CD4-positive, alpha-beta T cell treated with Interleukin-6 for 4 hours (primary cell): ENCODE measurements at regions not wholly inside any gene's neighbourhood (a gene's known extent, or its start where the extent isn't known, plus 50 kb on each side); places are given as distances from the start of the nearest gene placed in this dataset.

ENCODE experiments used
- DNase-seq: peaks from one replicate; pipeline ENCODE4 v3.0.0-alpha.2; 2020; ENCODE audit warnings: mixed read lengths

- no peak for DNase-seq
Observed at GRCh38 chr10:131490991-131491594, 179.6 kb upstream of the TCERG1L start.

- no peak for DNase-seq
Observed at GRCh38 chr10:131492211-131492857, 180.8 kb upstream of the TCERG1L start.

GRCh38 chr10:131493432-131493831 is 181.9 kb upstream of the TCERG1L start:
- no peak for DNase-seq

GRCh38 chr10:131494451-131494850 is 182.9 kb upstream of the TCERG1L start:
- DNase-seq = no peak

GRCh38 chr10:131495224-131495623 is 183.7 kb upstream of the TCERG1L start:
- no peak for DNase-seq

GRCh38 chr10:131495892-131496291 is 184.4 kb upstream of the TCERG1L start:
- no peak for DNase-seq

GRCh38 chr10:131496351-131497052 is 185.0 kb upstream of the TCERG1L start:
- no peak for DNase-seq

- no peak for DNase-seq
Observed at GRCh38 chr10:131499566-131499965, 188.0 kb upstream of the TCERG1L start.

- no peak for DNase-seq
Observed at GRCh38 chr10:131500181-131500580, 188.7 kb upstream of the TCERG1L start.

- no peak for DNase-seq
Observed at GRCh38 chr10:131500892-131501291, 189.4 kb upstream of the TCERG1L start.

- no peak for DNase-seq
Observed at GRCh38 chr10:131503992-131504391, 192.5 kb upstream of the TCERG1L start.

GRCh38 chr10:131511391-131511790 is 199.9 kb upstream of the TCERG1L start:
- no peak for DNase-seq

- DNase-seq = no peak
Observed at GRCh38 chr10:131512852-131513251, 201.3 kb upstream of the TCERG1L start.

- no peak for DNase-seq
Observed at GRCh38 chr10:131513445-131513844, 201.9 kb upstream of the TCERG1L start.

GRCh38 chr10:131513901-131514300 is 202.4 kb upstream of the TCERG1L start:
- DNase-seq = no peak

- no peak for DNase-seq
Observed at GRCh38 chr10:131514454-131514853, 202.9 kb upstream of the TCERG1L start.

GRCh38 chr10:131516285-131516684 is 204.8 kb upstream of the TCERG1L start:
- no peak for DNase-seq

- no peak for DNase-seq
Observed at GRCh38 chr10:131517781-131518180, 206.3 kb upstream of the TCERG1L start.

- no peak for DNase-seq
Observed at GRCh38 chr10:131519723-131520605, 208.4 kb upstream of the TCERG1L start.

GRCh38 chr10:131531265-131532190 is 220.0 kb upstream of the TCERG1L start:
- DNase-seq = no peak

- no peak for DNase-seq
Observed at GRCh38 chr10:131532291-131532690, 220.8 kb upstream of the TCERG1L start.

- no peak for DNase-seq
Observed at GRCh38 chr10:131532745-131533341, 221.3 kb upstream of the TCERG1L start.
